DOHH2 (cell line): ENCODE measurements at regions not wholly inside any gene's neighbourhood (a gene's known extent, or its start where the extent isn't known, plus 50 kb on each side); places are given as distances from the start of the nearest gene placed in this dataset.

ENCODE experiments used
- H3F3A ChIP-seq: fragments of 200-600 bp; sonication (generic), shearing (Covaris generic); 2 replicates; pipeline ENCODE4 v1.6.0; 2016; ENCODE audit warnings: antibody characterized with exemption, mild to moderate bottlenecking; ENCODE audit not compliant: control insufficient read depth, insufficient read depth
- H3K27ac ChIP-seq: fragments of 200-600 bp; sonication (generic); 2 replicates; pipeline ENCODE4 v1.5.1; 2014; ENCODE audit warnings: low read depth, mild to moderate bottlenecking, low read length, moderate library complexity
- H3K27me3 ChIP-seq: fragments of 200-600 bp; sonication (generic); 2 replicates; pipeline ENCODE4 v1.6.1; 2014; ENCODE audit warnings: mild to moderate bottlenecking, low read length, mixed read lengths; ENCODE audit not compliant: control insufficient read depth
- H3K36me3 ChIP-seq: fragments of 200-600 bp; sonication (generic); 2 replicates; pipeline ENCODE4 v1.6.1; 2014; ENCODE audit warnings: mild to moderate bottlenecking, low read length, moderate library complexity, mixed read lengths; ENCODE audit not compliant: control insufficient read depth
- H3K4me1 ChIP-seq: fragments of 200-600 bp; sonication (generic); 2 replicates; pipeline ENCODE4 v1.6.1; 2014; ENCODE audit warnings: mild to moderate bottlenecking, low read length, mixed read lengths; ENCODE audit not compliant: control insufficient read depth
- H3K4me2 ChIP-seq: fragments of 200-600 bp; sonication (generic); 2 replicates; pipeline ENCODE4 v1.6.0; 2014; ENCODE audit warnings: mild to moderate bottlenecking, low read length, moderate library complexity
- H3K4me3 ChIP-seq: fragments of 200-600 bp; sonication (generic); 2 replicates; pipeline ENCODE4 v1.5.1; 2014; ENCODE audit warnings: mild to moderate bottlenecking, low read length, mixed read lengths
- H3K79me2 ChIP-seq: fragments of 200-600 bp; sonication (generic); 2 replicates; pipeline ENCODE4 v1.6.1; 2014; ENCODE audit warnings: mild to moderate bottlenecking, low read length, mixed read lengths; ENCODE audit not compliant: control insufficient read depth
- H3K9me2 ChIP-seq: fragments of 200-600 bp; sonication (generic); replicated peaks from 2 replicates; pipeline ENCODE4 v1.6.1; 2014; ENCODE audit warnings: mild to moderate bottlenecking, low read length, mixed read lengths; ENCODE audit not compliant: control insufficient read depth
- H3K9me3 ChIP-seq: fragments of 200-600 bp; sonication (generic); 2 replicates; pipeline ENCODE4 v1.6.1; 2014; ENCODE audit warnings: antibody characterized with exemption, low read length, mixed read lengths; ENCODE audit not compliant: control insufficient read depth, insufficient read depth
- H4K20me1 ChIP-seq: fragments of 200-600 bp; sonication (generic); 2 replicates; pipeline ENCODE4 v1.6.0; 2014; ENCODE audit warnings: low read depth, mild to moderate bottlenecking, antibody characterized with exemption, low read length, moderate library complexity; ENCODE audit not compliant: control insufficient read depth, insufficient read depth
- EZH2phosphoT487 ChIP-seq: fragments of 200-600 bp; sonication (generic); IDR thresholded peaks from 2 replicates; pipeline ENCODE4 v1.6.1; 2017; ENCODE audit warnings: borderline replicate concordance, mild to moderate bottlenecking, antibody characterized with exemption, low read length, moderate library complexity, mixed read lengths
- TF ChIP-seq, protein P1 (sequence below): fragments of 200-600 bp; sonication (generic); IDR thresholded peaks from one replicate; pipeline ENCODE4 v1.5.1; 2014; ENCODE audit warnings: antibody characterized with exemption, mild to moderate bottlenecking, low read depth, low read length; ENCODE audit not compliant: poor library complexity, severe bottlenecking

DNA sequence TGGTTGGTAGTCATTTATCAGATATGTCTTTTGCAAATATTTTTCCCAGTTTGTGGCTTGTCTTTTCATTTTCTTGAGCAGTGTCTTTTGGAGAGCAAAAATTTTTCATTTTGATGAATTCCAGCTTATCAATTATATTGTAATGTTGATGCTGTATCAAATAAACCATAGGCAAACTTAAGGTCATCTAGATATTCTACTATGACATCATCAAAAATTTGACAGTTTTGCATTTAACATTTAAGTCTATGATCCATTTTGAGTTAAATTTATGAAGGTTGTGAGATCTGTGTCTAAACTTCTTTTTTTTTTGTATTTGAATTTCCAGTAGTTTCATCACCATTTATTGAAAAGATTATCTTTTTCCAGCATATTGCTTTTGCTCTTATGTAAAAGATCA lies 505.5 kb upstream of the COX7C start:
- no peaks in the 10 kb centered on the region for H4K20me1 ChIP-seq

GRCh38 chr5:86115164-86115563 lies 502.6 kb upstream of the COX7C start:
- no peak overlapping the region for H3K27ac ChIP-seq
- no peaks in the 10 kb centered on the region for H3K9me3 ChIP-seq
- H3K4me2 ChIP-seq: no peak overlapping the region
- H3K79me2 ChIP-seq: no peaks in the 10 kb centered on the region
- no peaks in the 10 kb centered on the region for H3K4me1 ChIP-seq
- H4K20me1 ChIP-seq: no peaks in the 10 kb centered on the region
- H3K36me3 ChIP-seq: no peaks in the 10 kb centered on the region
- TF ChIP-seq EZH2phosphoT487: no peak
- TF ChIP-seq, protein P1, sequence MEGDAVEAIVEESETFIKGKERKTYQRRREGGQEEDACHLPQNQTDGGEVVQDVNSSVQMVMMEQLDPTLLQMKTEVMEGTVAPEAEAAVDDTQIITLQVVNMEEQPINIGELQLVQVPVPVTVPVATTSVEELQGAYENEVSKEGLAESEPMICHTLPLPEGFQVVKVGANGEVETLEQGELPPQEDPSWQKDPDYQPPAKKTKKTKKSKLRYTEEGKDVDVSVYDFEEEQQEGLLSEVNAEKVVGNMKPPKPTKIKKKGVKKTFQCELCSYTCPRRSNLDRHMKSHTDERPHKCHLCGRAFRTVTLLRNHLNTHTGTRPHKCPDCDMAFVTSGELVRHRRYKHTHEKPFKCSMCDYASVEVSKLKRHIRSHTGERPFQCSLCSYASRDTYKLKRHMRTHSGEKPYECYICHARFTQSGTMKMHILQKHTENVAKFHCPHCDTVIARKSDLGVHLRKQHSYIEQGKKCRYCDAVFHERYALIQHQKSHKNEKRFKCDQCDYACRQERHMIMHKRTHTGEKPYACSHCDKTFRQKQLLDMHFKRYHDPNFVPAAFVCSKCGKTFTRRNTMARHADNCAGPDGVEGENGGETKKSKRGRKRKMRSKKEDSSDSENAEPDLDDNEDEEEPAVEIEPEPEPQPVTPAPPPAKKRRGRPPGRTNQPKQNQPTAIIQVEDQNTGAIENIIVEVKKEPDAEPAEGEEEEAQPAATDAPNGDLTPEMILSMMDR: no peak
- no peaks in the 10 kb centered on the region for H3K9me2 ChIP-seq
- no peaks in the 10 kb centered on the region for H3F3A ChIP-seq
- no peaks in the 10 kb centered on the region for H3K27me3 ChIP-seq
- H3K4me3 ChIP-seq: no peak overlapping the region

More for the DNA sequence above, 505.5 kb upstream of the COX7C start:
- Histone ChIP-seq H3K27me3 (no peaks in the 10 kb centered on the region), H3K36me3 (no peaks in the 10 kb centered on the region), H3K9me3 (no peaks in the 10 kb centered on the region), H3K4me1 (no peaks in the 10 kb centered on the region), H3K4me3 (no peak overlapping the region), H3K4me2 (no peak overlapping the region), H3K9me2 (no peaks in the 10 kb centered on the region), H3F3A (no peaks in the 10 kb centered on the region), H3K79me2 (no peaks in the 10 kb centered on the region), H3K27ac (no peak overlapping the region)
- TF ChIP-seq, protein P1: no peak
- no peak for TF ChIP-seq EZH2phosphoT487

- Histone ChIP-seq H3K36me3 (no peaks in the 10 kb centered on the region), H3K4me1 (no peaks in the 10 kb centered on the region), H3K27me3 (no peaks in the 10 kb centered on the region), H3K9me3 (no peaks in the 10 kb centered on the region), H3F3A (no peaks in the 10 kb centered on the region), H4K20me1 (no peaks in the 10 kb centered on the region), H3K79me2 (no peaks in the 10 kb centered on the region), H3K27ac (no peak overlapping the region), H3K9me2 (no peaks in the 10 kb centered on the region), H3K4me2 (no peak overlapping the region), H3K4me3 (no peak overlapping the region)
- TF ChIP-seq EZH2phosphoT487: no peak
- TF ChIP-seq, protein P1: no peak
Observed at GRCh38 chr5:86118542-86118941, 499.2 kb upstream of the COX7C start.

- Histone ChIP-seq H3K4me2 (no peak overlapping the region), H3K4me1 (no peaks in the 10 kb centered on the region), H3K27ac (no peak overlapping the region), H3K79me2 (no peaks in the 10 kb centered on the region), H3F3A (no peaks in the 10 kb centered on the region), H3K4me3 (no peak overlapping the region), H4K20me1 (no peaks in the 10 kb centered on the region), H3K9me3 (no peaks in the 10 kb centered on the region), H3K9me2 (no peaks in the 10 kb centered on the region), H3K27me3 (no peaks in the 10 kb centered on the region), H3K36me3 (no peaks in the 10 kb centered on the region)
- TF ChIP-seq, protein P1: no peak
- TF ChIP-seq EZH2phosphoT487: no peak
Observed at GRCh38 chr5:86124333-86124732, 493.4 kb upstream of the COX7C start.
